ENCODE measurements at regions not wholly inside any gene's neighbourhood (a gene's known extent, or its start where the extent isn't known, plus 50 kb on each side); places are given as distances from the start of the nearest gene placed in this dataset.

- DNase-seq: no peak
Observed at GRCh38 chr5:61689153-61689846, 357.2 kb downstream of the ZSWIM6 start.

- no peak for DNase-seq
Observed at GRCh38 chr5:61697809-61698558, 365.9 kb downstream of the ZSWIM6 start.

- no peak for DNase-seq
Observed at GRCh38 chr5:61701877-61702602, 370.0 kb downstream of the ZSWIM6 start.

GRCh38 chr5:61702784-61703183 lies 370.7 kb downstream of the ZSWIM6 start:
- no peak for DNase-seq

- DNase-seq: no peak
Observed at GRCh38 chr5:61704289-61704688, 372.2 kb downstream of the ZSWIM6 start.

DNA sequence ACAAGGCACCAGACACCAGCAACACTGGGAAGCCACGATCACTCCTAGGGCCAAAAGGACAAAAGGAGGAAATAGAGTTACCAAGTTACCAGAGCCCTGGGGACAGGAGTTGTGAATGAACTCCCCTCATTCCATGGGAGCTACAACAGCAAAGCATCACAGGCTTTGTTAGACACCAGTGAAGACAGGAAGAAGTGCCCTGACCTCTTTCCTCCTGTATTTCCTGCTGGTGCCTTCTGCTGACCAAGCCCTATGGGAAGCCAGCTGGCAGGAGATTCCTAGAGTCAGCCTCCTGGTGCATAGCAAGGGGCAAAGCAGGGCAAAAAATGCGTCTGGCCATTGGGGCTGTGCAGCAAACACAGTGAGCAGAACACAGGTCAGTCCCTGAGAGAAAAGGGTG lies 374.7 kb downstream of the ZSWIM6 start:
- no peak for DNase-seq

DNA sequence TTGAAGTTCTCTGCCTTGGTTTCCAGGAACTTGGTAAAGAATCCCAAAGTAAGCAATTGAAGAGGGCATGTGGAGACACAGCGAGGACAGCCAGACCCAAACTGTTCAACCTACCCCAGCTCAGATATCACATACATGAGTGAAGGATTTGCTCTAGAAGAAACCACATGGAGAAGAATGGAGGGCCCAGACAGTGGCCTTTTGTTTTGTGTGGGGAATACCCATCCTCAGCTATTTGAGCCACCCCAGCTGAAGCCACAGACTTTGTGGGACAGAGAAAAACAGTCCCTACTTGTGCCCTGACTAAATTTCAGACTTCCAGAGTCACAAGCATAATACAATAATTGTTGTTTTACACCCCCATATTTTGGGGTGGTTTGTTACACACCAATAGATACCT lies 387.1 kb downstream of the ZSWIM6 start:
- no peak for DNase-seq

DNA sequence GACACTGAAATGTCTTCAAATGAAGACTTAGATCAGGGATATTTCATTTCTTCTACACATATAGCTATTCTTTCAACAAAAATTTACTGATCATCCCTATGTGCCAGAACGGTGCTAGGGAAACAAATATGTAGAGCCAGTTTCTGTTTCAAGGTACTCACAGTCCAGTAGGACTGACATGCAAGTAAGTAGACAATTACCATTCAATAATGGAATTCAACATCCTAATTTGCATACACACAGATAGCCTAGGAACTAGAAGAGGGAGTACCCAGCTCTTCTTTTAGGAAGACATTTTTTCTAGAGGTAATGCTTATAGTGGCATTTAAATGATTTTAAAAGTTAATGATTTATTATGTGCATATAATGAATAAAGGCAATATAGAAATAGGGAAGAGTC lies 388.8 kb downstream of the ZSWIM6 start:
- no peak for DNase-seq

DNA sequence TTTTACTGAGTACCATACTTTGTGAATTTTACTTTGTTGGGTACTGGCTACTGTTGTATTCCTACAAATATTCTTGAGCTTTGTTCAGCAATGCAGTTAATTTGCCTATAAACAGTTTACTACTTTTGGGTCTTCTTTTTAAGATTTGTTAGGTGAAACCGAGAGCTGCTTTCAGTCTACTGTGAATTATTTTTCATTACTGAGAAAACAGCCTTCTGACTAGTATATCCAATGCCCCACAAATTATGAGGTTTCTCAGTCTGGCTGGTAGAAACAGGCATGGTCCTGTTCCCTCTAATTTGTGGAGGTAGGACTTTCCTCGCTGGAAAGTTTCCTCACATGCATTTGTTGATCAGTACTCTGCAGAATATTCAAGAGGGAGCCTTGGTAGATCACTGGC lies 392.0 kb downstream of the ZSWIM6 start:
- no peak for DNase-seq

GRCh38 chr5:61728287-61728686 lies 396.2 kb downstream of the ZSWIM6 start:
- DNase-seq: no peak

GRCh38 chr5:61730866-61731265 lies 398.8 kb downstream of the ZSWIM6 start:
- DNase-seq: no peak

- no peak for DNase-seq
Observed at GRCh38 chr5:61731267-61731945, 399.3 kb downstream of the ZSWIM6 start.

GRCh38 chr5:61731946-61732314 lies 399.9 kb downstream of the ZSWIM6 start:
- no peak for DNase-seq

GRCh38 chr5:61732369-61732768 lies 400.3 kb downstream of the ZSWIM6 start:
- no peak for DNase-seq

GRCh38 chr5:61732796-61733195 lies 400.7 kb downstream of the ZSWIM6 start:
- DNase-seq: no peak

GRCh38 chr5:61734001-61734400 lies 401.9 kb downstream of the ZSWIM6 start:
- DNase-seq: no peak

DNA sequence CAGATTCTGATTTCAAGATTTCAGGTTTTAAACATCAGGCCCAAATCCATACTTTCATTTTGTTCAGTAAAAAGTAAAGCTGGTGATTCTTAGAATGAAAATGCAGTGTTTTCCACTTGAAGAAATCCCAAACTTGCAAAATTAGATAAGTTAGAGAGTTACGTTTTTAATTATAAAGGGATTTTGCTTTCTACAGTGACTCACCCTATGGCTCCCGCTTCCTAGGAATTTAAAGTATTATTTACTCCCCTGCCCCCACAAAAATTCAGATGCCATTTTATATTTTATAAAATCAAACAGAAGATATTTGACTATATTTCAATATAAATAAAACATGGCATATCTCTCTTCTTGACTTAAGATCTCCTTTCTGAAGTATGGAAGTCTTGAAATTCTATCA lies 402.9 kb downstream of the ZSWIM6 start:
- DNase-seq: no peak

GRCh38 chr5:61735531-61735930 lies 403.5 kb downstream of the ZSWIM6 start:
- DNase-seq: no peak

DNA sequence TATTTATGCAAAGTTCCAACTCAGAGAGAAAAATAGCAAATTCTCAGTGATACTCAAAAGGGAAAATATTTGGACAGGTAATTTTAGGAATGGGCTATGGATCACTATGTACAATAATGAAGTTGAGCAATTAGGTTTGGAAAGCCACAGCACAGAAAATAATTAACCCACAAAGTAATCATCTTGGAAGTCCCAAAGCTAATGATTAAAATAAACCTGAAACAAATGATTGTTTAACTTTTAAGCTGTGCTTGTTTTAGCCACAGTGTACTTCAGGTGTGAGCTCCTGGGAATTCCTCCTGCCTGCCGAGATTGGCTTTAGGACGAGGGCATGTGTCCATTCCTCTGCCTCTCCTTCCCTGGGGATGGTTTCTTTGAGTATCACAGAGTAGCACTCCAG lies 403.9 kb downstream of the ZSWIM6 start:
- no peak for DNase-seq

- no peak for DNase-seq
Observed at GRCh38 chr5:61737301-61737963, 405.4 kb downstream of the ZSWIM6 start.

- DNase-seq: no peak
Observed at GRCh38 chr5:61737964-61738340, 405.9 kb downstream of the ZSWIM6 start.

- no peak for DNase-seq
Observed at GRCh38 chr5:61738446-61738845, 406.4 kb downstream of the ZSWIM6 start.
